ENCODE measurements at regions not wholly inside any gene's neighbourhood (a gene's known extent, or its start where the extent isn't known, plus 50 kb on each side); places are given as distances from the start of the nearest gene placed in this dataset.

DNA sequence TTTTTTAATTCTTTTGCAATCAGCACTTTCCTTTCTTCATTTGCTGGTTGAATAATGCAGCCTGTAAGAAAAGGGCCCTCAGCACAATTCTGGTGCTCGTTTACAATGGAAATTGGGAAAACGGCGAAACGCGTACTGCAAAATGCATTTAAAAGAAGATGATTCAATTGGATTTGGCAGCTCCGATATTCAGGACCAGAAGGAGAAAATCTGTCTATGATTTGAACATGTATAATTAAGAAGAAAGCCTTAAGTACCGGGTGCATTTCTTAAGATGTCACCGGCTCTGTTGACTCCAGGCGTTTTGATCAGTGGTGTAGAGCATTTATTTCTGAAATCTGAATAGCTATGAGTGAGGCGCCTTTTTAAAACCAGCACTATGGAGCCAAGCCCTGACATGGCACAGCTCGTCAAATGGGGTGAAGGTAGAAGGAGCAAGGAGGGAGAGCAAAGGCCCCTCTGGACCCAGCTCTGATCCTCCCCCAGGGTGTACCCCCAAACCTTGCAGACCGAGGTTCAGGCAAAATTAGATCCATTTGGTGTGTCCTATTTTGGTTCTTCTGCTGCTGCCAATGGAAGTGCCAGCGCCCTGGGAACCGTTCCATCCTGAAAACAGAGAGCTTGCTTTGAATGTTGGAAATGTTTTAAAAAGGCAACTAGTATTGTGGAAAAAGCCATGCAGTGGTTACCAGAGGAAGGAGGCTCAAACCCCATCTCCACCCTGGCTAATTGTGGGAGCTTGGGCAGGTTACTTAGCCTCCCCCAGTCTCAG lies 161.4 kb upstream of the RPL38 start:
- 100% methylated on average over 1 of the region's 14 CpGs for WGBS (ENCODE audit: insufficient coverage, low lambda C conversion rate)
- H3K27ac ChIP-seq (ENCODE audit: low read length): no peak overlapping the region
- H3K36me3 ChIP-seq (ENCODE audit: control insufficient read depth, insufficient read depth, low read length): no peaks in the 10 kb centered on the region
- H3K9me3 ChIP-seq (ENCODE audit: control insufficient read depth, low read depth, low read length): no peaks in the 10 kb centered on the region
- peaks cover 5% of the 10 kb centered on the region for H3K4me1 ChIP-seq (ENCODE audit: control insufficient read depth, insufficient read depth, low read length)
- no peak for DNase-seq
- H3K27me3 ChIP-seq (ENCODE audit: control insufficient read depth, insufficient read depth, low read length): no peaks in the 10 kb centered on the region
- no peak overlapping the region for H3K4me3 ChIP-seq (ENCODE audit: low read length)

DNA sequence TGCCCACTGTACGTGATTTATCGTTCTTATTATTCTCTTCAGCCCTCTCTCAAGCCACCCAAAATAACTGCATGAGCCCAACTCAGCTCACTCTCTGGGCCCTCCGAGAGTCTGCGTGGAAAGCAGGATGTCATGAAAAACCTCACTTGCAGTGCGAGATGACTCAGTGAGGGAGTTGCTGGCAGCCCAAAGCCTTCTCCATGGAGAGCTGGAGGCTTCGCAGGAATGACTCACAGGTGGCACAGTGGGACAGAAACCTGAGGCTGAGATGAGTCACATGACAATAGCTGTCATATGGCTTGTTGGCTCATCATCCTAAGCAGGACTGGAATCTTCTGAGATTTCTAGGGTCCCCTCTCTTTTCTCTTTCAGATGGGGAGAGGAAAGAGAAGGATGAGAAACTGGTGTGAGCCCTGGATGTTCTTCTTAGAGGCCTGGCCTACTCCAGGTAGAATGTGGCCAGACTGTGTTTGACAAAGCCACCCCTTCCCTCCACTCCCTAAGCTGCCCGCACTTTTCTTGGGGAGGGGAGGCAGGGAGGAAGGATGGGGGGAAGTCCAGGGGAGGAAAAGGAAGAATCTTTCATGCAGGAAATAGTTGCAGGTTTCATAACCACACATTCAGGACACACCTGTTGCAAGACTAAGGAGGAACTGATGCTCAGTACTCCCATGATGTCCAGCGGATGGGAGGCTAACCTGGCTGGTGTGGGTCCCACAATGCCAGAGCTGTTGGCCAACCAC lies 160.6 kb upstream of the RPL38 start:
- Histone ChIP-seq H3K4me1 (ENCODE audit: control insufficient read depth, insufficient read depth, low read length) (no peaks in the 10 kb centered on the region), H3K36me3 (ENCODE audit: control insufficient read depth, insufficient read depth, low read length) (no peaks in the 10 kb centered on the region), H3K4me3 (ENCODE audit: low read length) (no peak overlapping the region), H3K27me3 (ENCODE audit: control insufficient read depth, insufficient read depth, low read length) (no peaks in the 10 kb centered on the region), H3K9me3 (ENCODE audit: control insufficient read depth, low read depth, low read length) (no peaks in the 10 kb centered on the region), H3K27ac (ENCODE audit: low read length) (no peak overlapping the region)
- no peak for DNase-seq
- no CpG with 5 or more reads among the region's 8 CpGs for WGBS (ENCODE audit: insufficient coverage, low lambda C conversion rate)

DNA sequence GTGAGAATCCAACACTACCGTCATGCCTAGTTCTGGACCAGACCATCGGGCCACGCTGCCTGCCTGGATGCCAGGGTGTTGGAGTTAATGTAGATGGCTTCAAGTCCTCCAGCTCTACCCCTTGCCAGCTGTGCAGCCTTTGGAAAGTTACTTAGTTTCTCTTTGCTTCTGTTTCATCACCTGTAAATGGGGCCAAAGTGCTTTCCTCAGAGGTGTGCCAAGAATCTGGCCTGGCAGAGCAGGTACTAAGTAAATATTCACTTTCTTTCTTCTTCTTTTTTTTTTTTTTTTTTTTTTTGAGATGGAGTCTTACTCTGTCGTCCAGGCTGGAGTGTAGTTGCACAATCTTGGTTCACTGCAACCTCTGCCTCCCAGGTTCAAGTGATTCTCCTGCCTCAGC lies 159.5 kb upstream of the RPL38 start:
- Histone ChIP-seq H3K27me3 (ENCODE audit: control insufficient read depth, insufficient read depth, low read length) (no peaks in the 10 kb centered on the region), H3K4me1 (ENCODE audit: control insufficient read depth, insufficient read depth, low read length) (no peaks in the 10 kb centered on the region), H3K36me3 (ENCODE audit: control insufficient read depth, insufficient read depth, low read length) (no peaks in the 10 kb centered on the region), H3K27ac (ENCODE audit: low read length) (no peak overlapping the region), H3K9me3 (ENCODE audit: control insufficient read depth, low read depth, low read length) (no peaks in the 10 kb centered on the region), H3K4me3 (ENCODE audit: low read length) (no peak overlapping the region)
- no CpG with 5 or more reads among the region's 4 CpGs for WGBS (ENCODE audit: insufficient coverage, low lambda C conversion rate)
- no peak for DNase-seq

DNA sequence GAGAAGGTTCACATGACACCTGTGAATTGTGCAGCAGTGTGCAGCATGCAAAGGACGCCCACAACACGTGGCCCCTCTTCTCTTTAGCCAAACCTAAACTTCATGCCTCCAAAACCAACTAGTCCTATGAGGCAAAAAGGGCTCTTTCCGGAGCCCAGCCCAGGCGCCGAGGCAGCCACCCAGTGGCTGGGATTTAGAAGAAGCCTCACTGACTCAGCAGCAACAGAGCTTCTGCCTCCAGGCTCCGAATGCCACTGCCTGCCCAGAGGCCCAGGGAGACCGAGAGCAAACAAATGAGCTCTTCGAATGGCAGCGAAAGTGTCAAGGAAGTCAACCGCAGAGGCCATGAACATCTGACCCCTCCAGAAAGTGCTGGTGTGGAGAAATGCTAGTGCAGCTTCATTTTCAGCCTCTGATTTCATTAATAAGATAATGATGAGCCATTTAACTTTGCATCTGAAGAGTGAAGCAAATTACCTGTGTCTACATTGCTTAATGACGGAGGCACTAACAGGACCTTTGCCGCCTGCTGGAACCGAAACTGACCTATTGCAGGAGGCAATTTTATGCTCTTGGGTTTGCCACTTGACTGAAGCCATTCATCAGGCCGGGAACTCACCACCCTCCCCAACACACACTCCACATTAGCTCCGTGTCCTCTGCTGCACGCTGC lies 157.7 kb upstream of the RPL38 start:
- H3K9me3 ChIP-seq (ENCODE audit: control insufficient read depth, low read depth, low read length): no peaks in the 10 kb centered on the region
- no peaks in the 10 kb centered on the region for H3K36me3 ChIP-seq (ENCODE audit: control insufficient read depth, insufficient read depth, low read length)
- peaks cover 5% of the 10 kb centered on the region for H3K27me3 ChIP-seq (ENCODE audit: control insufficient read depth, insufficient read depth, low read length)
- no peak overlapping the region for H3K4me3 ChIP-seq (ENCODE audit: low read length)
- no peak for DNase-seq
- H3K27ac ChIP-seq (ENCODE audit: low read length): no peak overlapping the region
- no CpG with 5 or more reads among the region's 16 CpGs for WGBS (ENCODE audit: insufficient coverage, low lambda C conversion rate)
- H3K4me1 ChIP-seq (ENCODE audit: control insufficient read depth, insufficient read depth, low read length): no peaks in the 10 kb centered on the region

DNA sequence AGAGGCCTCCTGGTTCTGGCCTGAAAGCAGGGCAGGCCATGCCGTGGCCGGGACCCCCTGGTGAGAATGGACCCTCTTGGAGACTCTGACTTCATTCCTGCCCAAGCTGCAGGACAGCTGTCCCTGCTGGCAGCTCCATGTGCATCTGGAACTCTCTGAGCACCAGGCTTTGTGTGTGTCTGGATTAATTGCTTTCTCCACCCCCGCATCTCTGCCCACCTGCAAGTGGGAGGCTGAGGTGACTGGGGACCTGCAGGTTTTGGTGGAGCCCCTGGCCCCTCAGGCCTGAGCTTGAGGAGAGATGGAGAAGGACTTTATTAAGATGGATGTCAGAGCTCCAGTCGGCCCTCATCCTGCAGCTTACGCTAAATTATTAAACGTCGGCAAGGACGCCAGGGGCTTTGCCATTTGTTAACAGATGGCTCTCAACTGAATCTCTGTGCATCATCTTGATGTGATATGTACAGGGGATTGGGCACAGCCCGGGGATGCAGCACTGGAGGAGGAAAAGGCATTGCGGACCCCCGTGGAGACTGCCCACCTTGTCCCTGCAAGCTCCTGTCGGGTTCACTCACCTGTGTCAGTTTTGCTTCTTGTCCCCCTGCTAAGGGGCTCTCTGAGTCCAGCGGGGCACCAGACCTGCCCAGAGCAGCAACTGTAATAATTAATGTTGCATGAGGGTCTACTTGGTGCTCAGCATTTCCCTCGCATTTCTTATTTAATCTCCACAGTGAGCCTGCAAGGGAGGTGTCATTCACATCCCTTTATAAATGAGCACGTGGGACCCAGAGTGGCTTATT lies 154.1 kb upstream of the RPL38 start:
- no peaks in the 10 kb centered on the region for H3K4me1 ChIP-seq (ENCODE audit: control insufficient read depth, insufficient read depth, low read length)
- H3K27me3 ChIP-seq (ENCODE audit: control insufficient read depth, insufficient read depth, low read length): peaks cover 14% of the 10 kb centered on the region
- no peaks in the 10 kb centered on the region for H3K36me3 ChIP-seq (ENCODE audit: control insufficient read depth, insufficient read depth, low read length)
- H3K9me3 ChIP-seq (ENCODE audit: control insufficient read depth, low read depth, low read length): no peaks in the 10 kb centered on the region
- H3K27ac ChIP-seq (ENCODE audit: low read length): no peak overlapping the region
- no CpG with 5 or more reads among the region's 15 CpGs for WGBS (ENCODE audit: insufficient coverage, low lambda C conversion rate)
- H3K4me3 ChIP-seq (ENCODE audit: low read length): no peak overlapping the region
- DNase-seq: no peak

DNA sequence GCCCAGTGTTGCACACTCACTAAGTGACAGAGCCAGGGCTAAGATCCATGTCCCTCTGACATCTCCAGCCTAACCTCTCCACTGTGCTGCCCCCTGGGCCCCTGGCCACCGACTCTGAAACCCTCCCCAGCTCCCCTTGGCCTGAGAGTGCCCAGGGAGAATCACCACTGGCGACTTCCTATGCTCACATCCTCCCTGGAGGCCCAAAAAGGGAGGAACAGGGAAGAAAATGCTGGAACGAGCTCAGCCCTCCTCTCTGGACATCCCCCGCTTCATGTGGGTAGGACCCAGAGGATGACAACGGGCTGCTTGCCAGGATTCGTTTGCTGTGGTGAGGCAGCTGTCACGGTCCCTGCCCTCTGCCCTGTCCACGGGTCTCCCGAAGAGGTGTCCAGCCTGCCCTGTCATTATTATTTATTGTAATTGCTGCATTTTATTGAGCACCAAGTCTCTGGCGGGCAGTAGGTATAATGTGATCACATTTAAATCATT lies 153.5 kb upstream of the RPL38 start:
- H3K4me1 ChIP-seq (ENCODE audit: control insufficient read depth, insufficient read depth, low read length): no peaks in the 10 kb centered on the region
- no CpG with 5 or more reads among the region's 10 CpGs for WGBS (ENCODE audit: insufficient coverage, low lambda C conversion rate)
- no peak for DNase-seq
- H3K9me3 ChIP-seq (ENCODE audit: control insufficient read depth, low read depth, low read length): no peaks in the 10 kb centered on the region
- H3K4me3 ChIP-seq (ENCODE audit: low read length): no peak overlapping the region
- no peaks in the 10 kb centered on the region for H3K36me3 ChIP-seq (ENCODE audit: control insufficient read depth, insufficient read depth, low read length)
- H3K27me3 ChIP-seq (ENCODE audit: control insufficient read depth, insufficient read depth, low read length): peaks cover 16% of the 10 kb centered on the region
- H3K27ac ChIP-seq (ENCODE audit: low read length): no peak overlapping the region

DNA sequence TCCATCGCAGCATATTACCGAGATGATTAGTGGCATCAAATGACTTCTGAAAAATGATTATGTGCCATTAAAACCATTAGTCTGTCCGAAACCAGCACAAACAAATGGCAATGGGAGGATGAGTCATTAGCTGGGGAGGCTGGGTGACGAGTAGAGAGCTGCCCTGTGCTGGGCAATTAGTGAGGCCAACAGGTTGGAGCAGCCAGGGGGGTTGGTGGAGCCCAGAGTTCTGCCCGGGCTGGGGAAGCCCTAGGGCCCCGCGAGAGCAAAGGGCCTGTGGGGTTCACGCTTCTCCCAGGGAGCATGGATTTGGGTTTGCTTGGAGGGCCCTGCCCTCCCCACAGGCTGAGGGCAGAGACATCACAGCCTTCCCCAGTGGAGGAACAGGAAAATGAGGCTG lies 152.1 kb upstream of the RPL38 start:
- H3K36me3 ChIP-seq (ENCODE audit: control insufficient read depth, insufficient read depth, low read length): no peaks in the 10 kb centered on the region
- H3K27me3 ChIP-seq (ENCODE audit: control insufficient read depth, insufficient read depth, low read length): peaks cover 16% of the 10 kb centered on the region
- no peaks in the 10 kb centered on the region for H3K4me1 ChIP-seq (ENCODE audit: control insufficient read depth, insufficient read depth, low read length)
- H3K27ac ChIP-seq (ENCODE audit: low read length): no peak overlapping the region
- WGBS (ENCODE audit: insufficient coverage, low lambda C conversion rate): no CpG with 5 or more reads among the region's 8 CpGs
- no peak for DNase-seq
- no peak overlapping the region for H3K4me3 ChIP-seq (ENCODE audit: low read length)
- H3K9me3 ChIP-seq (ENCODE audit: control insufficient read depth, low read depth, low read length): no peaks in the 10 kb centered on the region

DNA sequence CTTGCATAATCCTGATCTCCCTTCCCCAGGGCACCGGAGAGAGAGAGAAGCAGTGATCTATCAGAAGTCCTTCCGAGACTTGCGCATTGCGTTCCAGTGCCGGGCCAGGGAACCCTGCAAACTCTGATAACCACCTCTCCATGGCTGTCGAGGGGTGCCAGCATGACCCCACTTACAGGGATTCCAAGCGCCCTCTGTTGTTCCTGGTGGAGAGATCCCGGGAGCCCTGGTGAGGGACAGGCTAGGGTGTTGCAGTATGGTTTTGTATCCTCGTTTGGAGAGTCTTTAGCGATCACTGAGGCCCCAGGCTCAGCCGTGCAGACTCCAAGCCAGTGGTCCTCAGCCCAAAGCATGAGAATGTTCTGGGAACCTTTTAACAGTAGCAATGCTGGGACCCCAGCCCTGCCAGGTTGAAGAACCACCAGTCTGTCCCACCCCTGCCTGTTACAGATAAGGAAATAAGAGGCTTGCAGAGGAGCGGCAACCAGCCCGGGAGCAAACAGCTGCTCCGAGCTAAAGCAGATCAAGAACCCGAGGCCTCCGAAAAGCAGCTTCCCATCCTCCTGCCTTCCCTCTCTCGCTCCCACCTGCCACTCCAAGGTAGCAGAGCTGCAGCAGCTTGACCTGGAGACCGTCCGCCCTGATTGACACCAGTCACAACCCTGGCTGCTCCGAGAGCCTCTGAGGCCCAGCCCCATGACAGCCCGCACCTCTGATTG lies 150.3 kb upstream of the RPL38 start:
- peaks cover 19% of the 10 kb centered on the region for H3K27me3 ChIP-seq (ENCODE audit: control insufficient read depth, insufficient read depth, low read length)
- no peaks in the 10 kb centered on the region for H3K4me1 ChIP-seq (ENCODE audit: control insufficient read depth, insufficient read depth, low read length)
- H3K36me3 ChIP-seq (ENCODE audit: control insufficient read depth, insufficient read depth, low read length): no peaks in the 10 kb centered on the region
- H3K9me3 ChIP-seq (ENCODE audit: control insufficient read depth, low read depth, low read length): no peaks in the 10 kb centered on the region
- 80% methylated on average over 1 of the region's 21 CpGs for WGBS (ENCODE audit: insufficient coverage, low lambda C conversion rate)
- no peak overlapping the region for H3K27ac ChIP-seq (ENCODE audit: low read length)
- H3K4me3 ChIP-seq (ENCODE audit: low read length): no peak overlapping the region
- no peak for DNase-seq

DNA sequence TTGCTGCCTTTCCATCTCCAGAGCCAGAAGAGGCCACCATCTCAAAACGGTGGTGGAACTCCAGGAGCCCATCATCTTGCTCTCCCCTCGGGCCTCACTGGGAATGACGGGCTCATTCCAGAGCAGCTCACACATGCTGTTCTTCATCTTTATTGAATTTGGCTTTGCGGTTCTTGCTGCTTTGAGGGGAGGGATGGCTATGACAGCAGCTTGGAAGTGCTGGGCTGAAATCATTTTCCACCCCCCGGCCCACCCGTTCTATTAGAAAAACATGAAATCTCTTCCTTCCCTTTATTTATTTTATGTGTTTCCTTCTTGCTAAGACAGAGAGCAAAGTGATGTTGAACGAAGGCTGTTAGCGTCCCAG lies 149.8 kb upstream of the RPL38 start:
- peaks cover 19% of the 10 kb centered on the region for H3K27me3 ChIP-seq (ENCODE audit: control insufficient read depth, insufficient read depth, low read length)
- no peak overlapping the region for H3K4me3 ChIP-seq (ENCODE audit: low read length)
- DNase-seq: no peak
- no peaks in the 10 kb centered on the region for H3K9me3 ChIP-seq (ENCODE audit: control insufficient read depth, low read depth, low read length)
- no peak overlapping the region for H3K27ac ChIP-seq (ENCODE audit: low read length)
- WGBS (ENCODE audit: insufficient coverage, low lambda C conversion rate): 80% methylated on average over 1 of the region's 8 CpGs
- no peaks in the 10 kb centered on the region for H3K36me3 ChIP-seq (ENCODE audit: control insufficient read depth, insufficient read depth, low read length)
- no peaks in the 10 kb centered on the region for H3K4me1 ChIP-seq (ENCODE audit: control insufficient read depth, insufficient read depth, low read length)
